Astrocyte (in vitro differentiated cells and primary cell): ENCODE measurements at regions not wholly inside any gene's neighbourhood (a gene's known extent, or its start where the extent isn't known, plus 50 kb on each side); places are given as distances from the start of the nearest gene placed in this dataset.

Source experiments
- CTCF ChIP-seq: IDR thresholded peaks from 2 replicates; pipeline ENCODE4 v1.5.1; 2011; ENCODE audit warnings: low read depth, mild to moderate bottlenecking, inconsistent platforms, low read length, moderate library complexity; ENCODE audit not compliant: insufficient read depth
- EZH2 ChIP-seq: IDR thresholded peaks from 2 replicates; pipeline ENCODE4 v1.6.1; 2012; ENCODE audit warnings: mild to moderate bottlenecking, low read length, inconsistent platforms; ENCODE audit not compliant: insufficient read depth

DNA sequence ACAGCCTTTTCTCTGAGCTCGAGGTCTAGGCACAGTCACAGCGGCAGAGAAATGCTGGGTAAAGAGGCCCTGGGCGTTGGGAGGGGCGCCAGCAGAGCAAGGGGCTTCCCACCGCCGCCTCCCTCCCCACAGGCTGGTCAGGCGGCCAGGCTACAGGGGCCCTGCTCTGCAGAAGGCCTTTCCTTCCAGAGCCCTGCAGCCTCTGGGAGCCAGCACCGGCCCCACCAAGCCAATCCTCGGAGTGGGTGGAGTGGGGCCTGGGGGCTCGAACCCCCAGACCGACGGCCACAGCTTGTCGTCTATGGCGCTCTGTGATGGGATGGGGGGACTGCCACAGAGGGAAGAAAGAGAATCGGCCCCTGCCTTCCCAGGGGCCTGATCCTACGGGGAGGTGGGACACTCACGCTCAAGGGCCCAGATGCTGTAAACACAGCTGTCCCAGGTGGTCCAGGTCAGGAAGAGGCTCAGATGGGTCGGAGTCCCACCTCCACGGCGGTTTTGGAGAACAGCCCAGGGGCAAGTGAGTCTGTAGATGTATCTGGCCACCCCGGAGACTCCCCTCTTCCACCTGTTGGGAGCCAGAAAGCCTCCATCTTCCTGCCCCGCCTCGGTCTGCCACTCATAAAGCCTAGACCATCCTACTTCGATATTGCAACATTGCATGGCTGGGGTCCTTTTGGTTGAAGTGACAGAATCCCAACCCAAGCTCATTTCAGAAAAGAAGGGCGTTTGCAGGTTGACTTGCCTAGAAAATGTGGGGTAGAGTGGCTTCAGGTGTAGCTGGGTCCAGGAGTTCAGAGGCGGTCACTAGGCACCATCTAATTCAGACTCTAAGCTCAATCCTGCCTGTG lies 95.6 kb downstream of the SIK1 start:
- TF ChIP-seq CTCF (no peak), EZH2 (no peak)
